ENCODE measurements at regions not wholly inside any gene's neighbourhood (a gene's known extent, or its start where the extent isn't known, plus 50 kb on each side); places are given as distances from the start of the nearest gene placed in this dataset.

GRCh38 chr2:188819011-188819410 is 155.2 kb upstream of the COL3A1 start:
- Histone ChIP-seq H3K9ac (ENCODE audit: insufficient read depth, low read length) (no peak overlapping the region), H4K20me1 (ENCODE audit: control insufficient read depth, extremely low read depth, insufficient read depth, low read length) (no peaks in the 10 kb centered on the region), H3K9me3 (ENCODE audit: control insufficient read depth, insufficient read depth, low read depth, low read length) (no peaks in the 10 kb centered on the region), H3K27ac (ENCODE audit: insufficient read depth, low read length) (no peak overlapping the region), H3K4me1 (ENCODE audit: control insufficient read depth, extremely low read depth, insufficient read depth, low read length) (peaks cover under 1% of the 10 kb centered on the region), H3K79me2 (ENCODE audit: control insufficient read depth, insufficient read depth, low read length) (no peaks in the 10 kb centered on the region), H3K4me3 (replicated peaks in 1 of 4; ENCODE audit: control extremely low read depth in 1 of 4, insufficient read depth in 1 of 4, low read depth in 3 of 4, low read length in 4 of 4) (no peak overlapping the region), H3K36me3 (ENCODE audit: control insufficient read depth, insufficient read depth, low read length) (no peaks in the 10 kb centered on the region), H3K27me3 (ENCODE audit: control insufficient read depth, insufficient read depth, low read length) (no peaks in the 10 kb centered on the region), H3K4me2 (ENCODE audit: extremely low read depth, insufficient read depth, low read length) (no peak overlapping the region), H2AFZ (ENCODE audit: low read length) (no peak overlapping the region)
- TF ChIP-seq, protein P1, sequence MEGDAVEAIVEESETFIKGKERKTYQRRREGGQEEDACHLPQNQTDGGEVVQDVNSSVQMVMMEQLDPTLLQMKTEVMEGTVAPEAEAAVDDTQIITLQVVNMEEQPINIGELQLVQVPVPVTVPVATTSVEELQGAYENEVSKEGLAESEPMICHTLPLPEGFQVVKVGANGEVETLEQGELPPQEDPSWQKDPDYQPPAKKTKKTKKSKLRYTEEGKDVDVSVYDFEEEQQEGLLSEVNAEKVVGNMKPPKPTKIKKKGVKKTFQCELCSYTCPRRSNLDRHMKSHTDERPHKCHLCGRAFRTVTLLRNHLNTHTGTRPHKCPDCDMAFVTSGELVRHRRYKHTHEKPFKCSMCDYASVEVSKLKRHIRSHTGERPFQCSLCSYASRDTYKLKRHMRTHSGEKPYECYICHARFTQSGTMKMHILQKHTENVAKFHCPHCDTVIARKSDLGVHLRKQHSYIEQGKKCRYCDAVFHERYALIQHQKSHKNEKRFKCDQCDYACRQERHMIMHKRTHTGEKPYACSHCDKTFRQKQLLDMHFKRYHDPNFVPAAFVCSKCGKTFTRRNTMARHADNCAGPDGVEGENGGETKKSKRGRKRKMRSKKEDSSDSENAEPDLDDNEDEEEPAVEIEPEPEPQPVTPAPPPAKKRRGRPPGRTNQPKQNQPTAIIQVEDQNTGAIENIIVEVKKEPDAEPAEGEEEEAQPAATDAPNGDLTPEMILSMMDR (conservative IDR thresholded peaks at IDR 0.05 in 1 of 2, IDR thresholded peaks at IDR 0.05 in 1 of 2; ENCODE audit: low read depth in 1 of 2, low read length in 2 of 2): no peak
- no peak for TF ChIP-seq EZH2 (IDR thresholded peaks at IDR 0.05; ENCODE audit: low read length, missing control alignments)
- DNase-seq (ENCODE audit: low read depth in 2 of 2): no peak

DNA sequence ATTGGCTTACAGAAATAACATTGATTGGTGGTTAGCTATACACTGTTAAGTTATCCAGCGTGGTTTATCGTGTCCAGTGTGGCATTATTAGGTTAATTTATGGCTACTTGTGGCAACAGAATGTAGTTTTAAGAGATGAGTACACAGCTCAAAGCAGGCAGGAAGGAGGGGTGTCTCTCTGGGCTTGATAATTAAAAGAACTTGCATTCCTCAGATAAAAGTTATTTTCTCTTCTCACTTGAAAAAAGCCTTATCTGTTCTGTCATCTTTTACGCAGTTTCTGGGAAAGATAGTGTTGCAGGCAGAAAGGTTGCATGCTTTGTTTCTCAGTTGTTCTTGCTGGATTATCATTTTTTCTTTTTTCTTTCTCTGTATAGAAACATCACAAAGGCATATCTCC is 154.4 kb upstream of the COL3A1 start:
- Histone ChIP-seq H3K9me3 (ENCODE audit: control insufficient read depth, insufficient read depth, low read depth, low read length) (no peaks in the 10 kb centered on the region), H3K36me3 (ENCODE audit: control insufficient read depth, insufficient read depth, low read length) (no peaks in the 10 kb centered on the region), H2AFZ (ENCODE audit: low read length) (peak overlapping the region; percentile 45), H3K4me2 (ENCODE audit: extremely low read depth, insufficient read depth, low read length) (no peak overlapping the region), H4K20me1 (ENCODE audit: control insufficient read depth, extremely low read depth, insufficient read depth, low read length) (no peaks in the 10 kb centered on the region), H3K4me1 (ENCODE audit: control insufficient read depth, extremely low read depth, insufficient read depth, low read length) (no peaks in the 10 kb centered on the region), H3K27ac (ENCODE audit: insufficient read depth, low read length) (no peak overlapping the region), H3K9ac (ENCODE audit: insufficient read depth, low read length) (no peak overlapping the region), H3K4me3 (replicated peaks in 1 of 4; ENCODE audit: control extremely low read depth in 1 of 4, insufficient read depth in 1 of 4, low read depth in 3 of 4, low read length in 4 of 4) (no peak overlapping the region), H3K27me3 (ENCODE audit: control insufficient read depth, insufficient read depth, low read length) (no peaks in the 10 kb centered on the region), H3K79me2 (ENCODE audit: control insufficient read depth, insufficient read depth, low read length) (no peaks in the 10 kb centered on the region)
- peak in 1 of 2 donors; percentile 84 for DNase-seq (ENCODE audit: low read depth in 2 of 2)
- TF ChIP-seq, protein P1 (conservative IDR thresholded peaks at IDR 0.05 in 1 of 2, IDR thresholded peaks at IDR 0.05 in 1 of 2; ENCODE audit: low read depth in 1 of 2, low read length in 2 of 2): no peak
- TF ChIP-seq EZH2 (IDR thresholded peaks at IDR 0.05; ENCODE audit: low read length, missing control alignments): no peak

DNA sequence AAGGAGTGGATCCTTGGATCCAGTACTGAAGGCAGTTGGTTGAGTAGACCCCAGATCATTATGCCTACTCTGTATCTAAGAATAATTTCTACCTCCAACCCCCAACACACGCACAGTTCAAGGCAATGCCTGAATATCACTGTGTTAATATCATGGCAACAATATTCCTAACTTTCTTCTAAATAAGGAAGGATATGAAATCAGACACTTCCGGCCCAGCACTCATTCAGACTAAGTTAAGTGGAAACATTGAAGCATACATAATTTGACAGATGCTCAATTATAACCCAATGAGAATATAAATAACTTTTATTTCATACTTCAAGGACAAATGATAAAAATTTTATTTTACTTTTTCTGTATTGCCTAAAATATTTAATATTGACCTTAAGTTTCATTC is 153.6 kb upstream of the COL3A1 start:
- H4K20me1 ChIP-seq (ENCODE audit: control insufficient read depth, extremely low read depth, insufficient read depth, low read length): no peaks in the 10 kb centered on the region
- no peaks in the 10 kb centered on the region for H3K27me3 ChIP-seq (ENCODE audit: control insufficient read depth, insufficient read depth, low read length)
- no peaks in the 10 kb centered on the region for H3K9me3 ChIP-seq (ENCODE audit: control insufficient read depth, insufficient read depth, low read depth, low read length)
- H2AFZ ChIP-seq (ENCODE audit: low read length): no peak overlapping the region
- no peak overlapping the region for H3K9ac ChIP-seq (ENCODE audit: insufficient read depth, low read length)
- H3K4me3 ChIP-seq (replicated peaks in 1 of 4; ENCODE audit: control extremely low read depth in 1 of 4, insufficient read depth in 1 of 4, low read depth in 3 of 4, low read length in 4 of 4): no peak overlapping the region
- no peak overlapping the region for H3K4me2 ChIP-seq (ENCODE audit: extremely low read depth, insufficient read depth, low read length)
- TF ChIP-seq EZH2 (IDR thresholded peaks at IDR 0.05; ENCODE audit: low read length, missing control alignments): no peak
- TF ChIP-seq, protein P1 (conservative IDR thresholded peaks at IDR 0.05 in 1 of 2, IDR thresholded peaks at IDR 0.05 in 1 of 2; ENCODE audit: low read depth in 1 of 2, low read length in 2 of 2): no peak
- H3K4me1 ChIP-seq (ENCODE audit: control insufficient read depth, extremely low read depth, insufficient read depth, low read length): no peaks in the 10 kb centered on the region
- H3K36me3 ChIP-seq (ENCODE audit: control insufficient read depth, insufficient read depth, low read length): no peaks in the 10 kb centered on the region
- DNase-seq (ENCODE audit: low read depth in 2 of 2): no peak
- no peak overlapping the region for H3K27ac ChIP-seq (ENCODE audit: insufficient read depth, low read length)
- no peaks in the 10 kb centered on the region for H3K79me2 ChIP-seq (ENCODE audit: control insufficient read depth, insufficient read depth, low read length)
